Ectodermal cell (in vitro differentiated cells): ENCODE measurements at regions not wholly inside any gene's neighbourhood (a gene's known extent, or its start where the extent isn't known, plus 50 kb on each side); places are given as distances from the start of the nearest gene placed in this dataset.

ENCODE experiments used
- H3K27ac ChIP-seq: 2 replicates; pipeline ENCODE4 v1.7.0; 2013; ENCODE audit warnings: mild to moderate bottlenecking, low read depth, low read length; ENCODE audit not compliant: insufficient read depth, poor library complexity, severe bottlenecking
- H3K27me3 ChIP-seq: 2 replicates; pipeline ENCODE4 v1.7.0; 2013; ENCODE audit warnings: mild to moderate bottlenecking, low read length; ENCODE audit not compliant: insufficient read depth, control insufficient read depth, poor library complexity, severe bottlenecking
- H3K36me3 ChIP-seq: one replicate; pipeline ENCODE4 v1.7.0; 2013; ENCODE audit warnings: low read length; ENCODE audit not compliant: control insufficient read depth, insufficient read depth
- H3K4me1 ChIP-seq: one replicate; pipeline ENCODE4 v1.7.0; 2013; ENCODE audit warnings: low read length; ENCODE audit not compliant: control insufficient read depth, insufficient read depth
- H3K4me3 ChIP-seq: 2 replicates; pipeline ENCODE4 v1.7.0; 2013; ENCODE audit warnings: low read depth, low read length, control low read depth; ENCODE audit not compliant: insufficient read depth
- H3K9me3 ChIP-seq: 2 replicates; pipeline ENCODE4 v1.7.0; 2013; ENCODE audit warnings: mild to moderate bottlenecking, low read length, moderate library complexity; ENCODE audit not compliant: control insufficient read depth
- WGBS, 2 experiments: methylation state at CpG; one replicate each; pipeline ENCODE4 v1.1.7; 2013; ENCODE audit warnings: missing lambda C conversion rate in 2 of 2; 5-methylcytosine and 5-hydroxymethylcytosine counted together

- Histone ChIP-seq H3K27ac (no peak overlapping the region), H3K27me3 (no peaks in the 10 kb centered on the region), H3K4me1 (peaks cover 7% of the 10 kb centered on the region), H3K36me3 (no peaks in the 10 kb centered on the region), H3K4me3 (no peak overlapping the region), H3K9me3 (no peaks in the 10 kb centered on the region)
- 73 to 74% methylated on average over 10 of the region's 10 CpGs for WGBS, 2 experiments
Measured at GRCh38 chr2:64837116-64837731, 152.0 kb upstream of the SLC1A4 start.

GRCh38 chr2:64837925-64838641 lies 151.1 kb upstream of the SLC1A4 start:
- Histone ChIP-seq H3K4me1 (peaks cover 7% of the 10 kb centered on the region), H3K9me3 (no peaks in the 10 kb centered on the region), H3K4me3 (no peak overlapping the region), H3K36me3 (no peaks in the 10 kb centered on the region), H3K27ac (no peak overlapping the region), H3K27me3 (no peaks in the 10 kb centered on the region)
- WGBS, 2 experiments: 88 to 93% methylated on average over 8 of the region's 8 CpGs

GRCh38 chr2:64838817-64839216 lies 150.4 kb upstream of the SLC1A4 start:
- 79 to 81% methylated on average over 8 of the region's 8 CpGs for WGBS, 2 experiments
- H3K27ac ChIP-seq: no peak overlapping the region
- no peaks in the 10 kb centered on the region for H3K27me3 ChIP-seq
- no peak overlapping the region for H3K4me3 ChIP-seq
- H3K9me3 ChIP-seq: no peaks in the 10 kb centered on the region
- peaks cover 7% of the 10 kb centered on the region for H3K4me1 ChIP-seq
- H3K36me3 ChIP-seq: no peaks in the 10 kb centered on the region

GRCh38 chr2:64839844-64840243 lies 149.4 kb upstream of the SLC1A4 start:
- no peak overlapping the region for H3K27ac ChIP-seq
- H3K36me3 ChIP-seq: no peaks in the 10 kb centered on the region
- peaks cover 3% of the 10 kb centered on the region for H3K4me1 ChIP-seq
- WGBS, 2 experiments: 78 to 82% methylated on average over 6 of the region's 6 CpGs
- H3K4me3 ChIP-seq: no peak overlapping the region
- H3K27me3 ChIP-seq: no peaks in the 10 kb centered on the region
- H3K9me3 ChIP-seq: no peaks in the 10 kb centered on the region

GRCh38 chr2:64840426-64840881 lies 148.7 kb upstream of the SLC1A4 start:
- Histone ChIP-seq H3K9me3 (no peaks in the 10 kb centered on the region), H3K27ac (no peak overlapping the region), H3K36me3 (no peaks in the 10 kb centered on the region), H3K4me3 (no peak overlapping the region), H3K4me1 (peaks cover 3% of the 10 kb centered on the region), H3K27me3 (no peaks in the 10 kb centered on the region)
- WGBS, 2 experiments: 94 to 96% methylated on average over 4 of the region's 4 CpGs

- H3K36me3 ChIP-seq: no peaks in the 10 kb centered on the region
- H3K27me3 ChIP-seq: no peaks in the 10 kb centered on the region
- peaks cover 10% of the 10 kb centered on the region for H3K4me1 ChIP-seq
- no peaks in the 10 kb centered on the region for H3K9me3 ChIP-seq
- H3K27ac ChIP-seq: no peak overlapping the region
- no peak overlapping the region for H3K4me3 ChIP-seq
- 81 to 93% methylated on average over 2 of the region's 2 CpGs for WGBS, 2 experiments
Measured at GRCh38 chr2:64841461-64841860, 147.7 kb upstream of the SLC1A4 start.

- Histone ChIP-seq H3K9me3 (no peaks in the 10 kb centered on the region), H3K27me3 (no peaks in the 10 kb centered on the region), H3K4me3 (no peak overlapping the region), H3K36me3 (no peaks in the 10 kb centered on the region), H3K27ac (no peak overlapping the region), H3K4me1 (peaks cover 15% of the 10 kb centered on the region)
- 94% methylated on average over 5 of the region's 5 CpGs for WGBS, 2 experiments
Measured at GRCh38 chr2:64842030-64842429, 147.2 kb upstream of the SLC1A4 start.

GRCh38 chr2:64844087-64844486 lies 145.1 kb upstream of the SLC1A4 start:
- Histone ChIP-seq H3K9me3 (no peaks in the 10 kb centered on the region), H3K4me1 (peaks cover 15% of the 10 kb centered on the region), H3K4me3 (no peak overlapping the region), H3K36me3 (no peaks in the 10 kb centered on the region), H3K27ac (no peak overlapping the region), H3K27me3 (no peaks in the 10 kb centered on the region)
- WGBS, 2 experiments: 91 to 92% methylated on average over 2 of the region's 2 CpGs

GRCh38 chr2:64845273-64845905 lies 143.8 kb upstream of the SLC1A4 start:
- Histone ChIP-seq H3K4me1 (peaks cover 15% of the 10 kb centered on the region), H3K4me3 (no peak overlapping the region), H3K9me3 (no peaks in the 10 kb centered on the region), H3K36me3 (no peaks in the 10 kb centered on the region), H3K27ac (no peak overlapping the region), H3K27me3 (no peaks in the 10 kb centered on the region)
- WGBS, 2 experiments: 85 to 86% methylated on average over 2 of the region's 2 CpGs

- Histone ChIP-seq H3K36me3 (no peaks in the 10 kb centered on the region), H3K4me1 (peaks cover 15% of the 10 kb centered on the region), H3K9me3 (no peaks in the 10 kb centered on the region), H3K27ac (no peak overlapping the region), H3K4me3 (no peak overlapping the region), H3K27me3 (no peaks in the 10 kb centered on the region)
- 46% methylated on average over 3 of the region's 3 CpGs for WGBS, 2 experiments
Measured at GRCh38 chr2:64846177-64846576, 143.0 kb upstream of the SLC1A4 start.
